H9 (cell line): ENCODE measurements at regions not wholly inside any gene's neighbourhood (a gene's known extent, or its start where the extent isn't known, plus 50 kb on each side); places are given as distances from the start of the nearest gene placed in this dataset.

ENCODE experiments used
- DNase-seq: peaks from one replicate; pipeline ENCODE4 v3.0.0-alpha.2; 2017
- H2AFZ ChIP-seq: one replicate; pipeline ENCODE4 v1.6.1; 2013; ENCODE audit warnings: mild to moderate bottlenecking, low read length, control low read depth, moderate library complexity
- H2AK5ac ChIP-seq: 2 replicates; pipeline ENCODE4 v1.6.1; 2013; ENCODE audit warnings: low read length, control low read depth, mixed read lengths; ENCODE audit not compliant: insufficient read length
- H2BK120ac ChIP-seq: one replicate; pipeline ENCODE4 v1.6.1; 2013; ENCODE audit warnings: low read depth, mild to moderate bottlenecking, low read length, control low read depth, inconsistent platforms; ENCODE audit not compliant: poor library complexity, severe bottlenecking
- H2BK12ac ChIP-seq: 2 replicates; pipeline ENCODE4 v1.6.1; 2013; ENCODE audit warnings: low read length, control low read depth, mixed read lengths, low read depth; ENCODE audit not compliant: insufficient read length
- H2BK15ac ChIP-seq: 2 replicates; pipeline ENCODE4 v1.6.1; 2013; ENCODE audit warnings: low read depth, low read length, control low read depth
- H2BK20ac ChIP-seq: one replicate; pipeline ENCODE4 v1.6.1; 2013; ENCODE audit warnings: low read depth, mild to moderate bottlenecking, low read length, control low read depth, inconsistent platforms; ENCODE audit not compliant: poor library complexity, severe bottlenecking
- H2BK5ac ChIP-seq: 2 replicates; pipeline ENCODE4 v1.6.1; 2013; ENCODE audit warnings: low read length, control low read depth, mixed read lengths; ENCODE audit not compliant: insufficient read length
- H3K14ac ChIP-seq: 2 replicates; pipeline ENCODE4 v1.6.1; 2013; ENCODE audit warnings: low read length, control low read depth; ENCODE audit not compliant: insufficient read depth
- H3K18ac ChIP-seq: 2 replicates; pipeline ENCODE4 v1.6.1; 2013; ENCODE audit warnings: low read depth, mild to moderate bottlenecking, mixed read lengths, low read length, control low read depth; ENCODE audit not compliant: insufficient read length
- H3K23ac ChIP-seq: 2 replicates; pipeline ENCODE4 v1.6.1; 2013; ENCODE audit warnings: low read length, control low read depth, mixed read lengths, low read depth; ENCODE audit not compliant: insufficient read length
- H3K23me2 ChIP-seq: 2 replicates; pipeline ENCODE4 v1.6.1; 2013; ENCODE audit warnings: low read depth, mild to moderate bottlenecking, mixed read lengths, low read length, control low read depth; ENCODE audit not compliant: insufficient read length, poor library complexity, severe bottlenecking
- H3K27ac ChIP-seq: 2 replicates; pipeline ENCODE4 v1.5.1; 2013; ENCODE audit warnings: low read length, control low read depth, mixed read lengths, low read depth; ENCODE audit not compliant: insufficient read length
- H3K27me3 ChIP-seq: 2 replicates; pipeline ENCODE4 v1.6.1; 2013; ENCODE audit warnings: low read length, control low read depth, inconsistent platforms; ENCODE audit not compliant: insufficient read depth
- H3K4ac ChIP-seq: 2 replicates; pipeline ENCODE4 v1.6.1; 2013; ENCODE audit warnings: low read depth, mild to moderate bottlenecking, control low read depth, inconsistent platforms, low read length, moderate library complexity
- H3K4me1 ChIP-seq: 2 replicates; pipeline ENCODE4 v1.6.1; 2013; ENCODE audit warnings: low read length, control low read depth, inconsistent platforms; ENCODE audit not compliant: insufficient read depth
- H3K4me2 ChIP-seq: 2 replicates; pipeline ENCODE4 v1.6.1; 2013; ENCODE audit warnings: low read length, control low read depth, mixed read lengths; ENCODE audit not compliant: insufficient read length, insufficient read depth
- H3K56ac ChIP-seq: 2 replicates; pipeline ENCODE4 v1.6.1; 2013; ENCODE audit warnings: low read depth, mild to moderate bottlenecking, mixed read lengths, low read length, control low read depth; ENCODE audit not compliant: insufficient read length
- H3K79me1 ChIP-seq: 2 replicates; pipeline ENCODE4 v1.6.1; 2013; ENCODE audit warnings: low read depth, mild to moderate bottlenecking, moderate library complexity, low read length, control low read depth, inconsistent platforms; ENCODE audit not compliant: insufficient read depth, poor library complexity, severe bottlenecking
- H3K79me2 ChIP-seq: 2 replicates; pipeline ENCODE4 v1.6.1; 2013; ENCODE audit warnings: low read length, control low read depth, inconsistent platforms; ENCODE audit not compliant: insufficient read depth
- H3K9ac ChIP-seq: 2 replicates; pipeline ENCODE4 v1.6.1; 2013; ENCODE audit warnings: low read length, control low read depth, mixed read lengths; ENCODE audit not compliant: insufficient read length; ENCODE audit errors: extremely low read depth
- H3K9me3 ChIP-seq: one replicate; pipeline ENCODE4 v1.6.1; 2013; ENCODE audit warnings: low read depth, low read length, inconsistent platforms; ENCODE audit not compliant: control insufficient read depth
- H3T11ph ChIP-seq: one replicate; pipeline ENCODE4 v1.6.1; 2013; ENCODE audit warnings: mild to moderate bottlenecking, low read length, control low read depth, inconsistent platforms
- H4K20me1 ChIP-seq: one replicate; pipeline ENCODE4 v1.6.1; 2013; ENCODE audit not compliant: control insufficient read depth, insufficient read length, insufficient read depth
- H4K5ac ChIP-seq: 2 replicates; pipeline ENCODE4 v1.6.1; 2013; ENCODE audit warnings: low read depth, mild to moderate bottlenecking, mixed read lengths, low read length, control low read depth; ENCODE audit not compliant: insufficient read length
- H4K8ac ChIP-seq: replicated peaks from 2 replicates; pipeline ENCODE4 v1.6.1; 2013; ENCODE audit warnings: low read length, control low read depth, mixed read lengths, low read depth; ENCODE audit not compliant: insufficient read length
- H4K91ac ChIP-seq: 2 replicates; pipeline ENCODE4 v1.6.1; 2013; ENCODE audit warnings: low read depth, mild to moderate bottlenecking, moderate library complexity, mixed read lengths, low read length, control low read depth; ENCODE audit not compliant: insufficient read length
- H3K27ac Mint-ChIP-seq, 3 experiments: 2 replicates in 2 of 3; 3 replicates in 1 of 3; pipeline ENCODE4 v1.8.0; 2020 to 2021; ENCODE audit warnings: mixed read lengths in 3 of 3, mild to moderate bottlenecking in 1 of 3, moderate library complexity in 1 of 3
- H3K27me3 Mint-ChIP-seq: 2 replicates; pipeline ENCODE4 v1.8.0; 2021; ENCODE audit warnings: low read depth, mild to moderate bottlenecking, moderate library complexity, mixed read lengths
- H3K36me3 Mint-ChIP-seq, 3 experiments: 2 replicates in 2 of 3; 3 replicates in 1 of 3; pipeline ENCODE4 v1.8.0; 2020 to 2021; ENCODE audit warnings: low read depth in 3 of 3, mixed read lengths in 3 of 3; ENCODE audit not compliant: insufficient read depth in 1 of 3
- H3K4me1 Mint-ChIP-seq, 2 experiments: 2 replicates each; pipeline ENCODE4 v1.8.0; 2020; ENCODE audit warnings: mixed read lengths in 2 of 2
- H3K4me3 Mint-ChIP-seq, 2 experiments: 2 replicates in 1 of 2; 3 replicates in 1 of 2; pipeline ENCODE4 v1.8.0; 2020 to 2021; ENCODE audit warnings: mild to moderate bottlenecking in 2 of 2, mixed read lengths in 2 of 2, moderate library complexity in 1 of 2
- H3K9me3 Mint-ChIP-seq, 2 experiments: 2 replicates in 1 of 2; 3 replicates in 1 of 2; pipeline ENCODE4 v1.8.0; 2020; ENCODE audit warnings: mild to moderate bottlenecking in 2 of 2, mixed read lengths in 2 of 2, moderate library complexity in 1 of 2
- WGBS: extraction: QIAGEN DNeasy Blood & Tissue Kit; methylation state at CpG from one replicate; pipeline ENCODE4 v1.1.7; 2013; ENCODE audit warnings: missing lambda C conversion rate, low lambda C conversion rate, mixed read lengths; ENCODE audit not compliant: insufficient read length; ENCODE audit errors: extremely low coverage; 5-methylcytosine and 5-hydroxymethylcytosine counted together
- TF ChIP-seq, protein P1 (sequence below): fragments of 200-600 bp; sonication (generic); conservative IDR thresholded peaks from 3 replicates; pipeline ENCODE4 v1.8.0; 2021; ENCODE audit warnings: antibody characterized with exemption, mild to moderate bottlenecking

DNA sequence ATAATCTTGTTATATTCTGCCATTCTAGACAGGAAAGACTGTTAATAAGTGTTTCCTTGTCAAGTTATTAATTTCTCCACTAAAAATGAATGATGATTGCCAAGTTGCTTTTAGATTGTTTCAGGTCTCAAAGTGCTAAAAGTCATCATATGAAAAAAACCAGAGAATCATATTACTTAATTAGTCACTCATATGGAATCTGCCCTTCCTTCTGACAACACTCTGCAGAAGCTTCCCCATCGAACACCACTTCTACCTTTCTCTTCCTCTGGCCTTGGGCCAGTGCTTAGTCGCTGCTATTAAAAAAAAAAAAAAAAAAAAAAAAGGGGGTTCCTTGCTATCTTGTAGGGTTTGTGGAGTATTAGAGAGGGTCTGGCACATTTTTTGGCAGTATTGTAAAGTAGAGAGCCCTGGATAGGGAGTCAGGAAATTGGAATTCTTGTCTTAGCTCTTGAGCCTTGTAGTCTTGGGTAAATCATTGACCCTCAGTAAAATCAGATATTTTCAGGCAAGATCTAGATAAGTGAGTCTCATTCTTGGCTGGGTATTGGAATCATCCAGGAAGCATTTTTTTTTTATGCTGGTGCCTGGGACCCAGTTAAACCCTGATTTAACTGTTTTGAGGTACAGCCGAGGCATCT is 141.7 kb upstream of the CCDC68 start:
- no peaks in the 10 kb centered on the region for H3K79me2 ChIP-seq
- H3K4me3 Mint-ChIP-seq: no peak overlapping the region
- no peak overlapping the region for H2BK15ac ChIP-seq
- H3T11ph ChIP-seq: no peak overlapping the region
- H3K27ac ChIP-seq: no peak overlapping the region
- H3K27ac Mint-ChIP-seq: no peak overlapping the region
- H2BK20ac ChIP-seq: no peak overlapping the region
- H3K9me3 ChIP-seq: no peaks in the 10 kb centered on the region
- no peak overlapping the region for H3K56ac ChIP-seq
- no peaks in the 10 kb centered on the region for H3K27me3 Mint-ChIP-seq
- WGBS: no CpG with 5 or more reads among the region's 3 CpGs
- no peaks in the 10 kb centered on the region for H3K79me1 ChIP-seq
- H3K36me3 Mint-ChIP-seq: no peaks in the 10 kb centered on the region
- H3K27me3 ChIP-seq: no peaks in the 10 kb centered on the region
- H4K5ac ChIP-seq: no peak overlapping the region
- no peak overlapping the region for H2BK120ac ChIP-seq
- no peak overlapping the region for H2BK5ac ChIP-seq
- H3K18ac ChIP-seq: no peak overlapping the region
- no peak overlapping the region for H3K4ac ChIP-seq
- H4K8ac ChIP-seq: no peak overlapping the region
- no peak overlapping the region for H2AFZ ChIP-seq
- TF ChIP-seq, protein P1, sequence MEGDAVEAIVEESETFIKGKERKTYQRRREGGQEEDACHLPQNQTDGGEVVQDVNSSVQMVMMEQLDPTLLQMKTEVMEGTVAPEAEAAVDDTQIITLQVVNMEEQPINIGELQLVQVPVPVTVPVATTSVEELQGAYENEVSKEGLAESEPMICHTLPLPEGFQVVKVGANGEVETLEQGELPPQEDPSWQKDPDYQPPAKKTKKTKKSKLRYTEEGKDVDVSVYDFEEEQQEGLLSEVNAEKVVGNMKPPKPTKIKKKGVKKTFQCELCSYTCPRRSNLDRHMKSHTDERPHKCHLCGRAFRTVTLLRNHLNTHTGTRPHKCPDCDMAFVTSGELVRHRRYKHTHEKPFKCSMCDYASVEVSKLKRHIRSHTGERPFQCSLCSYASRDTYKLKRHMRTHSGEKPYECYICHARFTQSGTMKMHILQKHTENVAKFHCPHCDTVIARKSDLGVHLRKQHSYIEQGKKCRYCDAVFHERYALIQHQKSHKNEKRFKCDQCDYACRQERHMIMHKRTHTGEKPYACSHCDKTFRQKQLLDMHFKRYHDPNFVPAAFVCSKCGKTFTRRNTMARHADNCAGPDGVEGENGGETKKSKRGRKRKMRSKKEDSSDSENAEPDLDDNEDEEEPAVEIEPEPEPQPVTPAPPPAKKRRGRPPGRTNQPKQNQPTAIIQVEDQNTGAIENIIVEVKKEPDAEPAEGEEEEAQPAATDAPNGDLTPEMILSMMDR: no peak
- no peak overlapping the region for H3K23ac ChIP-seq
- no peak overlapping the region for H4K91ac ChIP-seq
- H3K23me2 ChIP-seq: no peaks in the 10 kb centered on the region
- no peak overlapping the region for H3K9ac ChIP-seq
- no peaks in the 10 kb centered on the region for H4K20me1 ChIP-seq
- peaks cover 4 to 8% of the 10 kb centered on the region in 2 experiments; a peak in 3 of 4 replicates for H3K4me1 Mint-ChIP-seq
- no peaks in the 10 kb centered on the region for H3K4me1 ChIP-seq
- H3K4me2 ChIP-seq: no peak overlapping the region
- no peaks in the 10 kb centered on the region; a peak in 1 of 5 replicates for H3K9me3 Mint-ChIP-seq
- DNase-seq: no peak
- no peak overlapping the region for H3K14ac ChIP-seq
- H2BK12ac ChIP-seq: no peak overlapping the region
- H2AK5ac ChIP-seq: no peak overlapping the region
